Left lung (tissue), 4 donors: ENCODE measurements at regions not wholly inside any gene's neighbourhood (a gene's known extent, or its start where the extent isn't known, plus 50 kb on each side); places are given as distances from the start of the nearest gene placed in this dataset.

Experiments
- ATAC-seq: fragments of 200-7000 bp; cut with Tn5 transposase; one replicate; pipeline ENCODE4 v1.9.1; 2020; ENCODE audit warnings: moderate library complexity
- DNase-seq, 4 donors: peaks; one replicate each; pipeline ENCODE4 v3.0.0-alpha.2; 2013 to 2020
- H3K27ac ChIP-seq, 2 donors: fragments of 200-600 bp; sonication (generic) in 1 of 2; one replicate each; pipeline versions ENCODE4 v1.5.0 to v1.8.0; 2020 to 2021
- H3K27me3 ChIP-seq, 2 donors: fragments of 200-600 bp; sonication (generic) in 1 of 2; one replicate each; pipeline versions ENCODE4 v1.5.0 to v1.8.0; 2020 to 2021
- H3K36me3 ChIP-seq, 2 donors: fragments of 200-600 bp; sonication (generic) in 1 of 2; one replicate each; pipeline versions ENCODE4 v1.5.0 to v1.8.0; 2020 to 2021
- H3K4me1 ChIP-seq, 2 donors: fragments of 200-600 bp; one replicate each; pipeline ENCODE4 v1.8.0; 2021
- H3K4me3 ChIP-seq, 2 donors: fragments of 200-600 bp; sonication (generic) in 1 of 2; one replicate each; pipeline versions ENCODE4 v1.5.0 to v1.8.0; 2020 to 2021; ENCODE audit warnings: mild to moderate bottlenecking in 1 of 2
- H3K9me3 ChIP-seq, 2 donors: fragments of 200-600 bp; sonication (generic) in 1 of 2; one replicate each; pipeline versions ENCODE4 v1.5.0 to v1.8.0; 2020 to 2021
- CTCF ChIP-seq, 2 donors: fragments of 200-600 bp; sonication (generic) in 1 of 2; IDR thresholded peaks; one replicate each; pipeline versions ENCODE4 v1.5.0 to v1.8.0; 2021; ENCODE audit warnings: antibody characterized with exemption in 2 of 2
- intact Hi-C, 2 donors: fragments of 100-400 bp; cut with DNase I; formaldehyde crosslinking; loops; one replicate each; pipeline versions ENCODE4 v1.11.2 to v1.14.2; 2022
- donor health status: DM: no; HTN: yes; CAD: no.
- donor health status: DM: no; HTN: no; CAD: no.

GRCh38 chr2:8309131-8309530 lies 372.7 kb upstream of the ID2 start:
- Histone ChIP-seq H3K4me1 (peaks cover 0 to 75% of the 10 kb centered on the region in 2 donors), H3K27ac (no peak overlapping the region), H3K4me3 (no peak overlapping the region), H3K36me3 (no peaks in the 10 kb centered on the region), H3K27me3 (no peaks in the 10 kb centered on the region), H3K9me3 (no peaks in the 10 kb centered on the region)
- no peak for DNase-seq
- no peak for TF ChIP-seq CTCF (IDR thresholded peaks at IDR 0.05)
- intact Hi-C loops = no loop called here
- no peak for ATAC-seq

DNA sequence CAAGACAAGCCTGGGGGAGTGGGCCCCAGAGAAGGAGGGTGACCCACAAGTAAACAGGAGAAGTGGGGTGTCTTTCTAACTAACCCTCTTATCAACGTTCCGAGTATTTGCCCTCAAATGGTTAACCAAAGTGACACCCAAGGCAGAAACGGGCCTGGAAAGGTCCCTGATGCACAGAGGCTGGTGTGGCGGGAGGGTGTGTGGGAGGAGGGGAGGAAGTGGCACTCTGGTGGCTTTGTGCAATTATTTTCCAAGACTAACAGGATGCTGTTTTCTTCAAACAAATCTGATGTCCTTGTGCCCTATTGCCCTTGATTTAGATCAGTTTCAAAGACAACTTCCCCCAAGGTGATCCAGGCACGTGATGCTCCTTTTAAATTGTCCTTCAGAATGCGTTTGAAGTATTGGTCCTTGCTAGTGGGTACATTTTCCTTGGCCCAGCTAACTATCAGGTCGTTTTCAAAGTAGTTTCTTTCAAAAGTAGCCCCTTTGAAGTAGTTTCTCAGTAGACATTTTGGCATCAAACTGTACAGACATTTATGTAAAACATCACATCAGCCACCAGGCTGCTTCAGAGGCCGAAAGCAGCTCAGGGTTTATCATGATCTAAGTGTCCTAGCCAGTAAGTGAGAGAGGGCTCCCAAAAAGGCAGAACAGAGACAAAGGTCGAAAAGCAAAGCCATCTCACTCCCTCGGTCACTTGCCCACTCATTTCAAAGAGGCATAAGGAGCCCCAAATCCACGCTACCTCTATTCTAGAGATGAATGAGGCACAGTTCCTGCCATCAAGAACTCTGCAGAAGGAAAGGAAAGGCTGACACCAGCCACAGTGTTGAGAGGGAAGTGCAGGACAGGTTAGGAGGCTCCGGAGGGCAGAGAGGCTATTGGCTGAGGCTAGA lies 371.1 kb upstream of the ID2 start:
- DNase-seq (peak in 1 of 4 donors; percentile 71), ATAC-seq (peak; percentile 27)
- Histone ChIP-seq H3K4me3 (no peak overlapping the region), H3K9me3 (no peaks in the 10 kb centered on the region), H3K27me3 (no peaks in the 10 kb centered on the region), H3K4me1 (peaks cover 0 to 67% of the 10 kb centered on the region in 2 donors), H3K27ac (no peak overlapping the region), H3K36me3 (no peaks in the 10 kb centered on the region)
- intact Hi-C loops = no loop called here
- TF ChIP-seq CTCF (IDR thresholded peaks at IDR 0.05) = no peak

DNA sequence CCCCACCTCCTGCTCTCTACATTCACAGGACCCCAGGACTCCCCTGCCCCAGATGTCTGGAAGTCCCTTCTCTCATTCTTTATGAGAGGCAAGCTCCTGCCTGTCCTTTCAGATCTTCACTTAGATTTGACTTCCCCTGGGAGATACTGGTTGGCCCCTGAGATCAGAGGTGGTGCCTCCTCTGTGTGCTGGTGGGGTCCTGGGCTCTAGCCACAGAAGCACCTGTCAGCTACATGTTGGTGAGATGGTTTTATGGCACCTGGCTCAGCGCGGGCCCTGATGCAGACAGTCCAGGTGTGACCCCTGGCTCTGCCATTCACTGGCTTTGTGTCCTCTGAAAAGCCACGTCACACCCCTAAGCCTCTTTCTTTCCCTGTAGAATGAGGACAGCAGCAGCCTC lies 369.6 kb upstream of the ID2 start:
- Histone ChIP-seq H3K27ac (no peak overlapping the region), H3K9me3 (no peaks in the 10 kb centered on the region), H3K4me1 (peaks cover 0 to 71% of the 10 kb centered on the region in 2 donors), H3K36me3 (no peaks in the 10 kb centered on the region), H3K27me3 (no peaks in the 10 kb centered on the region), H3K4me3 (no peak overlapping the region)
- intact Hi-C loops = no loop called here
- ATAC-seq = no peak
- DNase-seq = no peak
- no peak for TF ChIP-seq CTCF (IDR thresholded peaks at IDR 0.05)

DNA sequence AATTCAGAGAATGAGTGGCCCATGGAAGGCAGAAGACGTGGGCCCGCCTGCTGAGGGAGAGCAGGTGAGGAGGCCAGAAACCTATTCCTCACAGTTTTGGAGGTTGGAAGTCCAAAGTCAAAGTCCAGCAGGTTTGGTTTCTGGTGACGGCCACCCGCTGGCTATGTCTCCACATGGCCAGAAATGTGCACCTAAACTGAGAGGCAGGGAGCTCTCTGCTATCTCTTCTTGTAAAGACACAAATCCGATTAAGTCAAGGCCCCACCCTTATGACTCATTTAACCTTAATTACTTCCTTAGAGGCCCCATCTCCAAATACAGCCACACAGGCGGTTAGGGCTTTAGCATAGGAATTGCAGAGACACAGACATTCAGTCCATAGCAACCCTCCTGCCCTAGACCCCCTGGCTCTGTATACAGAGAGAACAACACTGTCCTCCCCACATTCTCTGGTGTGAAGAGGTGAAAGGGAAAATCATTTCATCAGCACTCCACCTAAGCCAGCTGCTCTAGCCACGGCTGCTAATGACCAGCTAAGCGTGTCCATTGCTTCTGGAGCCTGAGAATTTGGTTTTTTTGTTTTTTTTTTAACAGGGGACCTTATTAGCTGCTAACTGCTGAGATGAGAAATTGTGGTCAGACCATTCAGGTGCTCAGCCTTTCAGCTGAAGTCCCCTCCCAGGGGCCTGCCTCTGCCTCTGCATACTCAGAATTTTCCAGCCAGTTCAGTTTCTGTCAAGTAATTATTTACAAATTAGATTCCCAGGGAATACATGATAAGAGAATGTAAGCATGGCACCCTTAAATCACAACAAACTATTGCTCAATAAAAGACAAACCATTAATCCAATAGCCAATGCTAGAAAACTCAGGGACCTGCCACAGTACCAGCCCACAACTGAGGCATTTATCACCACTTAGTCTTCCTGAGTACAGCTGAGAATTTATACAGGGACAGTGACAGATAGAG lies 368.7 kb upstream of the ID2 start:
- Histone ChIP-seq H3K27me3 (no peaks in the 10 kb centered on the region), H3K4me3 (no peak overlapping the region), H3K4me1 (peaks cover 0 to 67% of the 10 kb centered on the region in 2 donors), H3K9me3 (no peaks in the 10 kb centered on the region), H3K27ac (no peak overlapping the region), H3K36me3 (no peaks in the 10 kb centered on the region)
- DNase-seq = no peak
- no peak for TF ChIP-seq CTCF (IDR thresholded peaks at IDR 0.05)
- no peak for ATAC-seq
- intact Hi-C loops = no loop called here

DNA sequence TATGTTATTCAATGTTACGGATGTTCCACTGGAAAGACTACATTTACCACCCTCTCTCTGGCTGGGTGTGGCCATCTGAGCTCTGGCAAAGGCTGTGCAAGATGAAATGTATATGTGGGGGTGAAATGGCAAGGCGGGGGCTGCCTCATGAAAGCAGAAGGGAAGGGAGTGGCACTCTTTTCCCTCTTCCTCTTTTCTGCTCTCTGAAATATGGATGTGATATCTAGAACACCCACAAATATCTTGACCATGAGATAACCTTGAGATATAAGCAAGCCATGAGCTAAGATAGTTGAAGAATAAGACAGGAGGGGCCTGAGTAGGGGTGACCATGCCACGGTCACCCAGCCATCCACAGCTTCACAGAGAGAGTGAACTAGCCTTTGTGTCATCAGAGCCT lies 367.8 kb upstream of the ID2 start:
- H3K27ac ChIP-seq = no peak overlapping the region
- H3K4me1 ChIP-seq = peaks cover 0 to 60% of the 10 kb centered on the region in 2 donors
- peak; percentile 45 for ATAC-seq
- peak in 1 of 4 donors; percentile 56 for DNase-seq
- intact Hi-C loops = no loop called here
- no peaks in the 10 kb centered on the region for H3K9me3 ChIP-seq
- H3K36me3 ChIP-seq = no peaks in the 10 kb centered on the region
- no peaks in the 10 kb centered on the region for H3K27me3 ChIP-seq
- no peak overlapping the region for H3K4me3 ChIP-seq
- TF ChIP-seq CTCF (IDR thresholded peaks at IDR 0.05) = no peak
